IMR-90 (cell line): ENCODE measurements at regions not wholly inside any gene's neighbourhood (a gene's known extent, or its start where the extent isn't known, plus 50 kb on each side); places are given as distances from the start of the nearest gene placed in this dataset.

ENCODE experiments used
- ATAC-seq: fragments of 200-7000 bp; cut with Tn5 transposase; 2 replicates; pipeline ENCODE4 v1.9.1; 2020; ENCODE audit warnings: low read depth, mild to moderate bottlenecking, moderate library complexity
- BruUV-seq: library from RNA; stranded (reverse); fragments of 400-500 nt; replicated peaks from 2 replicates; lab custom pipeline; 2021; lab: Mats Ljungman, UMichigan
- CTCF ChIA-PET: fragments of 300-600 bp; formaldehyde crosslinking; extraction: SDS; loops from one replicate; lab custom pipeline; 2021; ENCODE audit warnings: antibody characterized with exemption; lab: Yijun Ruan, JAX
- POLR2A ChIA-PET: fragments of 300-600 bp; sonication (Branson Sonifier 250); formaldehyde crosslinking; loops from one replicate; lab custom pipeline; 2022; ENCODE audit warnings: antibody characterized with exemption; ENCODE audit not compliant: unreplicated experiment; lab: Charles Lee
- DNase-seq: peaks from one replicate; pipeline ENCODE4 v3.0.0; 2013
- H2AFZ ChIP-seq: replicated peaks from 2 replicates; pipeline ENCODE3; 2013; ENCODE audit warnings: low read length, mild to moderate bottlenecking; ENCODE audit not compliant: poor library complexity
- H2AK5ac ChIP-seq: 2 replicates; pipeline ENCODE4 v1.6.1; 2013; ENCODE audit warnings: low read depth, low read length, inconsistent platforms
- H2AK9ac ChIP-seq: replicated peaks from 2 replicates; pipeline ENCODE3; 2013; ENCODE audit warnings: mild to moderate bottlenecking, low read depth, low read length, moderate library complexity; ENCODE audit not compliant: poor library complexity
- H2BK120ac ChIP-seq: 2 replicates; pipeline ENCODE4 v1.6.1; 2013; ENCODE audit warnings: low read depth, low read length, inconsistent platforms
- H2BK15ac ChIP-seq: 3 replicates; pipeline ENCODE4 v1.6.1; 2013; ENCODE audit warnings: low read depth, low read length, inconsistent platforms
- H2BK20ac ChIP-seq: 2 replicates; pipeline ENCODE4 v1.6.1; 2013; ENCODE audit warnings: low read depth, mild to moderate bottlenecking, inconsistent platforms, low read length, moderate library complexity
- H2BK5ac ChIP-seq: 2 replicates; pipeline ENCODE4 v1.6.1; 2013; ENCODE audit warnings: mild to moderate bottlenecking, low read depth, low read length, inconsistent platforms; ENCODE audit not compliant: poor library complexity, severe bottlenecking
- H3K14ac ChIP-seq: replicated peaks from 2 replicates; pipeline ENCODE4 v1.6.1; 2013; ENCODE audit warnings: low read depth, low read length, inconsistent platforms
- H3K18ac ChIP-seq: 2 replicates; pipeline ENCODE4 v1.6.1; 2013; ENCODE audit warnings: low read depth, low read length, control low read depth
- H3K23ac ChIP-seq: 2 replicates; pipeline ENCODE4 v1.6.1; 2013; ENCODE audit warnings: low read depth, low read length, inconsistent platforms
- H3K27ac ChIP-seq: 2 replicates; pipeline ENCODE4 v1.5.1; 2013; ENCODE audit warnings: mild to moderate bottlenecking, control low read depth, low read length; ENCODE audit not compliant: insufficient read depth
- H3K27me3 ChIP-seq: 2 replicates; pipeline ENCODE4 v1.6.1; 2013; ENCODE audit warnings: low read length; ENCODE audit not compliant: control insufficient read depth, insufficient read depth
- H3K36me3 ChIP-seq: 2 replicates; pipeline ENCODE4 v1.6.1; 2013; ENCODE audit warnings: low read length, mixed read lengths; ENCODE audit not compliant: control insufficient read depth, insufficient read depth
- H3K4ac ChIP-seq: 2 replicates; pipeline ENCODE4 v1.6.1; 2013; ENCODE audit warnings: low read depth, low read length, inconsistent platforms
- H3K4me1 ChIP-seq: 2 replicates; pipeline ENCODE4 v1.6.1; 2013; ENCODE audit warnings: low read length, mixed read lengths; ENCODE audit not compliant: control insufficient read depth, insufficient read depth
- H3K4me2 ChIP-seq: 2 replicates; pipeline ENCODE4 v1.6.1; 2013; ENCODE audit warnings: low read depth, mild to moderate bottlenecking, control low read depth, low read length, moderate library complexity
- H3K4me3 ChIP-seq: 2 replicates; pipeline ENCODE4 v1.5.1; 2013; ENCODE audit warnings: low read depth, mild to moderate bottlenecking, control low read depth, low read length, moderate library complexity; ENCODE audit not compliant: insufficient read depth
- H3K56ac ChIP-seq: 2 replicates; pipeline ENCODE4 v1.6.1; 2013; ENCODE audit warnings: low read length, inconsistent platforms; ENCODE audit not compliant: insufficient read depth; ENCODE audit errors: extremely low read depth
- H3K79me1 ChIP-seq, 2 experiments: 2 replicates each; pipeline ENCODE4 v1.6.1; 2013; ENCODE audit warnings: low read length in 2 of 2, inconsistent platforms in 1 of 2, low read depth in 1 of 2
- H3K9ac ChIP-seq: 2 replicates; pipeline ENCODE4 v1.6.1; 2013; ENCODE audit warnings: low read depth, low read length, control low read depth
- H3K9me1 ChIP-seq: 2 replicates; pipeline ENCODE4 v1.6.1; 2013; ENCODE audit warnings: low read length, inconsistent platforms; ENCODE audit not compliant: insufficient read depth
- H3K9me3 ChIP-seq: 2 replicates; pipeline ENCODE4 v1.6.1; 2013; ENCODE audit warnings: low read length; ENCODE audit not compliant: control insufficient read depth, insufficient read depth
- H4K20me1 ChIP-seq: 2 replicates; pipeline ENCODE4 v1.6.1; 2013; ENCODE audit warnings: low read length, inconsistent platforms; ENCODE audit not compliant: insufficient read depth
- H4K5ac ChIP-seq: 2 replicates; pipeline ENCODE4 v1.6.1; 2013; ENCODE audit warnings: mild to moderate bottlenecking, low read depth, low read length, control low read depth
- H4K8ac ChIP-seq, 2 experiments: 2 replicates each; pipeline ENCODE4 v1.6.1; 2013; ENCODE audit warnings: low read depth in 2 of 2, low read length in 2 of 2, control low read depth in 1 of 2, inconsistent platforms in 1 of 2
- H4K91ac ChIP-seq: 2 replicates; pipeline ENCODE4 v1.6.1; 2013; ENCODE audit warnings: low read depth, low read length, inconsistent platforms; ENCODE audit not compliant: insufficient read depth
- MAZ ChIP-seq: IDR thresholded peaks from 2 replicates; pipeline ENCODE4 v1.6.1; 2012; ENCODE audit warnings: low read depth, mild to moderate bottlenecking, low read length, improper control_type of control experiment, moderate library complexity, borderline replicate concordance
- RFX5 ChIP-seq: IDR thresholded peaks from 2 replicates; pipeline ENCODE4 v1.8.0; 2012; ENCODE audit warnings: low read depth, mild to moderate bottlenecking, low read length, moderate library complexity
- SMC3 ChIP-seq: fragments of 150-350 bp; IDR thresholded peaks from 2 replicates; pipeline ENCODE4 v1.6.1; 2016; ENCODE audit warnings: low read depth, mild to moderate bottlenecking, antibody characterized with exemption, low read length, moderate library complexity
- WGBS, 2 experiments: methylation state at CpG; one replicate each; pipeline versions ENCODE4 v1.1.5 to v1.1.7; 2013; ENCODE audit warnings: missing lambda C conversion rate in 2 of 2; ENCODE audit not compliant: insufficient read length in 1 of 2; ENCODE audit errors: extremely low coverage in 2 of 2; 5-methylcytosine and 5-hydroxymethylcytosine counted together
- dilution Hi-C: fragments of 300-500 bp; cut with HindIII; formaldehyde crosslinking; loops from one replicate; pipeline ENCODE4 v1.14.3; 2018; ENCODE audit warnings: low sequenced_read_pairs; ENCODE audit not compliant: unreplicated experiment
- in situ Hi-C: fragments of 300-500 bp; cut with MboI; formaldehyde crosslinking; loops from 3 replicates; pipeline ENCODE4 v1.14.3; 2019; ENCODE audit warnings: low sequenced_read_pairs, inconsistent platforms, mixed read lengths
- intact Hi-C: fragments of 100-400 bp; cut with micrococcal nuclease; formaldehyde crosslinking; loops from 2 replicates; pipeline ENCODE4 v1.10.0; 2022
- TF ChIP-seq, protein P1 (sequence below): fragments of 150-350 bp; IDR thresholded peaks from 2 replicates; pipeline ENCODE4 v1.6.1; 2016; ENCODE audit warnings: low read depth, mild to moderate bottlenecking, low read length, moderate library complexity, borderline replicate concordance

GRCh38 chr5:3145641-3146040, 394.2 kb upstream of the IRX2 start:
- no TSS peak for BruUV-seq
- Histone ChIP-seq H3K14ac (no peak overlapping the region), H2BK120ac (no peak overlapping the region), H4K5ac (no peak overlapping the region), H2AK9ac (no peak overlapping the region), H2BK5ac (no peak overlapping the region), H3K9me1 (no peaks in the 10 kb centered on the region), H2BK15ac (no peak overlapping the region), H2AFZ (no peak overlapping the region), H4K8ac (no peak overlapping the region), H3K79me1 (no peaks in the 10 kb centered on the region), H2AK5ac (no peak overlapping the region), H3K4me3 (no peak overlapping the region), H3K56ac (no peak overlapping the region), H3K36me3 (no peaks in the 10 kb centered on the region), H3K23ac (no peak overlapping the region), H4K91ac (no peak overlapping the region), H3K4ac (no peak overlapping the region), H3K4me1 (no peaks in the 10 kb centered on the region), H4K20me1 (no peaks in the 10 kb centered on the region), H3K27me3 (no peaks in the 10 kb centered on the region), H3K9me3 (peaks cover 22% of the 10 kb centered on the region), H2BK20ac (no peak overlapping the region), H3K4me2 (no peak overlapping the region), H3K9ac (no peak overlapping the region), H3K18ac (no peak overlapping the region), H3K27ac (no peak overlapping the region)
- DNase-seq (no peak), ATAC-seq (no peak)
- TF ChIP-seq, protein P1, sequence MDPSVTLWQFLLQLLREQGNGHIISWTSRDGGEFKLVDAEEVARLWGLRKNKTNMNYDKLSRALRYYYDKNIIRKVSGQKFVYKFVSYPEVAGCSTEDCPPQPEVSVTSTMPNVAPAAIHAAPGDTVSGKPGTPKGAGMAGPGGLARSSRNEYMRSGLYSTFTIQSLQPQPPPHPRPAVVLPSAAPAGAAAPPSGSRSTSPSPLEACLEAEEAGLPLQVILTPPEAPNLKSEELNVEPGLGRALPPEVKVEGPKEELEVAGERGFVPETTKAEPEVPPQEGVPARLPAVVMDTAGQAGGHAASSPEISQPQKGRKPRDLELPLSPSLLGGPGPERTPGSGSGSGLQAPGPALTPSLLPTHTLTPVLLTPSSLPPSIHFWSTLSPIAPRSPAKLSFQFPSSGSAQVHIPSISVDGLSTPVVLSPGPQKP: no peak
- no peak for TF ChIP-seq RFX5
- no peak for TF ChIP-seq SMC3
- no peak for TF ChIP-seq MAZ
- CTCF ChIA-PET: no interaction called here
- in situ Hi-C loops: no loop called here
- no CpG with 5 or more reads among the region's 5 CpGs for WGBS, 2 experiments
- POLR2A ChIA-PET: no interaction called here
- dilution Hi-C loops: no loop called here
- intact Hi-C loops: no loop called here
